ENCODE measurements at regions not wholly inside any gene's neighbourhood (a gene's known extent, or its start where the extent isn't known, plus 50 kb on each side); places are given as distances from the start of the nearest gene placed in this dataset.

DNA sequence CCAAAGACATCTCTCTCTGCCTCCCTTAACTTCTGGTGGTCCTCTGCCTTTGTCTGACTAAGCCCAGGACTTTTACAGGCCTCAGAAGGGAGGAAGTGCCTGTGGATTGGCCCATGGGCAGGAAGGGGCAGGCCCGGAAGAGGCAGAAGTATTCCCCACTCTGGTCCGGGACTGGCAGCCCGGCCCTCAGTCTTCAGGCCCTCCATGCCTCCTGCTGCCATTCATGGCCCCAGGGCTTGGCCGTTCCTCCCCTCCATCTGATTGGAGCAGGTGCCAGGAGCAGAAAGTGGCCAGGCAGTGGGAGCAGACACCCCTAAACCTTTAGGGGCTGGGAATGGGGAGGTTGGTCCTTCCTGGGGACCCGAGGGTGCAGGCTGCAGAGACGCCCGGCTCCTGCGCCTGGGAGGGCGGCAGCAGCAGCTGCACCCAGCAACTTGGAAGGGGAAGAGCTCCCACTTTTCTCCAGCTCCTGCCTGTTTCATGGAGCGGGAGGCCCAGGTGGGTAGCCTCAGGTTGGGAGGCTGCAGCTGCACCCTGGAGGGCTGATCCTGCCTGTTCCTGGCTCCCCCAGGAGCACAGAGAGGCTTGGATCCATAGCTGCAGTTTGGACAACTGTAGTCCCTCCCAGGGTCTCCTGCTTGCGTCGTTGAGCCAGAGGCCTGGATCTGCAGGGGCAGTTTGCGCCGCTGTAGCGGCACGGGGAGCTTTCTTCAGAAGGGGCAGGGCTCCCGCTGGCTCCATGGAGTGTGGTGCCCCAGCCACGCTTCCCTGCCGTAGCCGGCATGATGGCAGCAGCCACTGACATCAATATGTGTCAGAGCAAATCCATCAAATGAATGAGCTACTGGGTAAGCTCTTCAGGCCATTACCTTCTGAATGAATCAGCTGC, 661.5 kb upstream of the NUDT12 start:
- no peak overlapping the region for H3K9ac ChIP-seq (ENCODE audit: low read depth, low read length)
- H3K4me2 ChIP-seq (ENCODE audit: low read length), result no peak overlapping the region
- no peak overlapping the region for H3K4me3 ChIP-seq (ENCODE audit: low read length)
- no peaks in the 10 kb centered on the region for H3K27me3 ChIP-seq (ENCODE audit: control insufficient read depth, insufficient read depth, low read length)
- H3K36me3 ChIP-seq (ENCODE audit: insufficient read depth, low read length), result no peaks in the 10 kb centered on the region
- no peaks in the 10 kb centered on the region for H3K4me1 ChIP-seq (ENCODE audit: control insufficient read depth, insufficient read depth, low read length)
- no peaks in the 10 kb centered on the region for H3K9me3 ChIP-seq (replicated peaks; ENCODE audit: low read length)

DNA sequence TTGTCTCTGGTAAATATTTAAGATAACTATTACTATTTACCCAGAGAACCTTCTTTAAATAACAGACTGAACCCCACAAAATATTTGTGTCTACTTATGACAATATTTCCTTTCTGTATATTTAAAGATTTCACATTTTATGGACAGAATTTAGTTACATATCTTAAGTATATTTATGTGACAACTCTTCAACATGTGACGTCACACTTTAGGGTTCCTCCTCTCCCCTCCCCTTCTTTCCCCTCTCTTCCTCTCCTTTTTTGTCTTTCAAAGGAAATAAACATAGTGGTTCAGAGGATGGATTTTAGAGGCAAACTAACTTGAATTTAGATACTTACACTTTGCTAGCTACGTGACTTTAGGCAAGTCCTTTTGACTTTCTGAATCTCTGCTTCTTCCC, 655.6 kb upstream of the NUDT12 start:
- Histone ChIP-seq H3K4me2 (ENCODE audit: low read length) (no peak overlapping the region), H3K4me3 (ENCODE audit: low read length) (no peak overlapping the region), H3K27me3 (ENCODE audit: control insufficient read depth, insufficient read depth, low read length) (no peaks in the 10 kb centered on the region), H3K36me3 (ENCODE audit: insufficient read depth, low read length) (no peaks in the 10 kb centered on the region), H3K9me3 (replicated peaks; ENCODE audit: low read length) (no peaks in the 10 kb centered on the region), H3K9ac (ENCODE audit: low read depth, low read length) (no peak overlapping the region), H3K4me1 (ENCODE audit: control insufficient read depth, insufficient read depth, low read length) (no peaks in the 10 kb centered on the region)

GRCh38 chr5:104213216-104213615, 650.6 kb upstream of the NUDT12 start:
- Histone ChIP-seq H3K9ac (ENCODE audit: low read depth, low read length) (no peak overlapping the region), H3K9me3 (replicated peaks; ENCODE audit: low read length) (no peaks in the 10 kb centered on the region), H3K4me3 (ENCODE audit: low read length) (no peak overlapping the region), H3K27me3 (ENCODE audit: control insufficient read depth, insufficient read depth, low read length) (no peaks in the 10 kb centered on the region), H3K4me1 (ENCODE audit: control insufficient read depth, insufficient read depth, low read length) (no peaks in the 10 kb centered on the region), H3K36me3 (ENCODE audit: insufficient read depth, low read length) (no peaks in the 10 kb centered on the region), H3K4me2 (ENCODE audit: low read length) (no peak overlapping the region)

GRCh38 chr5:104199771-104200170, 637.2 kb upstream of the NUDT12 start:
- Histone ChIP-seq H3K4me1 (ENCODE audit: control insufficient read depth, insufficient read depth, low read length) (no peaks in the 10 kb centered on the region), H3K9ac (ENCODE audit: low read depth, low read length) (no peak overlapping the region), H3K36me3 (ENCODE audit: insufficient read depth, low read length) (no peaks in the 10 kb centered on the region), H3K27me3 (ENCODE audit: control insufficient read depth, insufficient read depth, low read length) (no peaks in the 10 kb centered on the region), H3K4me3 (ENCODE audit: low read length) (no peak overlapping the region), H3K9me3 (replicated peaks; ENCODE audit: low read length) (no peaks in the 10 kb centered on the region), H3K4me2 (ENCODE audit: low read length) (no peak overlapping the region)

DNA sequence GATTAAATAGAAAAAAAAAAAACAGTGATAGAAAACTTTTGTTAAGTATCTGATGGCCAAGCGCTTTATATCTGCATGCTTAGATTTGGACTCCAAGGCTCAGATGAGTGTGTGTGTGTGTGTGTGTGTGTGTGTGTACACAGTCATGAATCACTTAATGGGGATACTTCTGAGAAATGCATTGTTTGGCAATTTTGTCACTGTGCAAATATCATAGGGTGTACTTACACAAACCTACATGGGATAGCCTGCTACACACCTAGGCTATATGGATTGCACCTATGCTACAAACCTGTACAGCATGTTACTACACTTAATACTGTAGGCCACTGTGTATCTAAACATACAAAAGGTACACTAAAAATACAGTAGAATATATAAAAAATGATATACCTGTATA, 635.6 kb upstream of the NUDT12 start:
- no peak overlapping the region for H3K4me2 ChIP-seq (ENCODE audit: low read length)
- no peaks in the 10 kb centered on the region for H3K36me3 ChIP-seq (ENCODE audit: insufficient read depth, low read length)
- no peaks in the 10 kb centered on the region for H3K27me3 ChIP-seq (ENCODE audit: control insufficient read depth, insufficient read depth, low read length)
- no peak overlapping the region for H3K9ac ChIP-seq (ENCODE audit: low read depth, low read length)
- no peak overlapping the region for H3K4me3 ChIP-seq (ENCODE audit: low read length)
- no peaks in the 10 kb centered on the region for H3K9me3 ChIP-seq (replicated peaks; ENCODE audit: low read length)
- no peaks in the 10 kb centered on the region for H3K4me1 ChIP-seq (ENCODE audit: control insufficient read depth, insufficient read depth, low read length)

GRCh38 chr5:104189909-104190308, 627.3 kb upstream of the NUDT12 start:
- H3K27me3 ChIP-seq (ENCODE audit: control insufficient read depth, insufficient read depth, low read length), result no peaks in the 10 kb centered on the region
- no peak overlapping the region for H3K9ac ChIP-seq (ENCODE audit: low read depth, low read length)
- H3K4me2 ChIP-seq (ENCODE audit: low read length), result peak overlapping the region; percentile 20
- no peaks in the 10 kb centered on the region for H3K36me3 ChIP-seq (ENCODE audit: insufficient read depth, low read length)
- no peaks in the 10 kb centered on the region for H3K9me3 ChIP-seq (replicated peaks; ENCODE audit: low read length)
- H3K4me3 ChIP-seq (ENCODE audit: low read length), result no peak overlapping the region
- peaks cover 22% of the 10 kb centered on the region for H3K4me1 ChIP-seq (ENCODE audit: control insufficient read depth, insufficient read depth, low read length)

DNA sequence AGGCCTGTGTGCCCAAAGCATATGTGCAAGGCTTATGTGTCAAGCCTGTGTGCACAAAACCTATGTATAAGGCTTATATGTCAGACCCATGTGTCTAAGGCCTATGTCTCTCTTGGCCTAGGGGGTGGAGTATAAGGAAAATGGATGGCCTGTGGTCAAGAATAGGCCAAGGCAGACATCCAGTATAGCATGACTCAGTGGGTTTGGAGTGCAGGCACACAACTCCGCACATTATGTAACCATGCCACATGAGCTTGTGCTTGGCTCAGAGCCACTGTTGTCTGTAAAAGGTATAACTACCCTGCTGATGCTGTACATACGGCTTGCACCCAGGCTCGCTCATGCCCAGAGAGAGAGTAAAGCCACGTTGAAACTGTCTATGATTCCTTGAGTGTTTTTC, 626.4 kb upstream of the NUDT12 start:
- Histone ChIP-seq H3K4me2 (ENCODE audit: low read length) (no peak overlapping the region), H3K36me3 (ENCODE audit: insufficient read depth, low read length) (no peaks in the 10 kb centered on the region), H3K4me3 (ENCODE audit: low read length) (no peak overlapping the region), H3K27me3 (ENCODE audit: control insufficient read depth, insufficient read depth, low read length) (no peaks in the 10 kb centered on the region), H3K9me3 (replicated peaks; ENCODE audit: low read length) (no peaks in the 10 kb centered on the region), H3K4me1 (ENCODE audit: control insufficient read depth, insufficient read depth, low read length) (peaks cover 22% of the 10 kb centered on the region), H3K9ac (ENCODE audit: low read depth, low read length) (no peak overlapping the region)

DNA sequence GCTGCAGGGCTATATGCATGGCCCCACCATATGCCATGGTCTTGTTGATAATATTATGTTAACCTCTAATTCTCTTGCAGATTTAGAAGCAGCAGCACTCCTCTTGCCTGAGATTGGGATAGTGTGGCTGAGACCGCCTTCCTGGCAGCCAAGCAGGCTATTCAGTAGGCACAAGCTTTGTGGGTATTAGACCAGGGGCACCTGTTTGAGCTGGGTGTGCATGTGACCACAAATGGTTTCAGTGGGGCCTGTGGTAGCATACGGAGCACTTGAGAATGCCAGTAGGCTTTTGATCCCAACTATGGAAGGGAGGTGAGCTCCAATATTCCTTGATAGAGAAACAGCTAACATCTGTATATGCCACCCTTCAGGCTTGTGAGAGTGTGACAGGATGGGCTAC, 625.1 kb upstream of the NUDT12 start:
- H3K36me3 ChIP-seq (ENCODE audit: insufficient read depth, low read length), result no peaks in the 10 kb centered on the region
- no peaks in the 10 kb centered on the region for H3K9me3 ChIP-seq (replicated peaks; ENCODE audit: low read length)
- peaks cover 22% of the 10 kb centered on the region for H3K4me1 ChIP-seq (ENCODE audit: control insufficient read depth, insufficient read depth, low read length)
- H3K9ac ChIP-seq (ENCODE audit: low read depth, low read length), result no peak overlapping the region
- H3K4me3 ChIP-seq (ENCODE audit: low read length), result no peak overlapping the region
- H3K27me3 ChIP-seq (ENCODE audit: control insufficient read depth, insufficient read depth, low read length), result no peaks in the 10 kb centered on the region
- no peak overlapping the region for H3K4me2 ChIP-seq (ENCODE audit: low read length)

- Histone ChIP-seq H3K27me3 (ENCODE audit: control insufficient read depth, insufficient read depth, low read length) (no peaks in the 10 kb centered on the region), H3K36me3 (ENCODE audit: insufficient read depth, low read length) (no peaks in the 10 kb centered on the region), H3K9me3 (replicated peaks; ENCODE audit: low read length) (no peaks in the 10 kb centered on the region), H3K4me3 (ENCODE audit: low read length) (no peak overlapping the region), H3K4me2 (ENCODE audit: low read length) (no peak overlapping the region), H3K9ac (ENCODE audit: low read depth, low read length) (no peak overlapping the region), H3K4me1 (ENCODE audit: control insufficient read depth, insufficient read depth, low read length) (peaks cover 22% of the 10 kb centered on the region)
These were observed 623.9 kb upstream of the NUDT12 start for GRCh38 chr5:104186510-104186909.

GRCh38 chr5:104186100-104186499, 623.5 kb upstream of the NUDT12 start:
- no peak overlapping the region for H3K4me2 ChIP-seq (ENCODE audit: low read length)
- H3K36me3 ChIP-seq (ENCODE audit: insufficient read depth, low read length), result no peaks in the 10 kb centered on the region
- H3K4me3 ChIP-seq (ENCODE audit: low read length), result no peak overlapping the region
- no peak overlapping the region for H3K9ac ChIP-seq (ENCODE audit: low read depth, low read length)
- peaks cover 22% of the 10 kb centered on the region for H3K4me1 ChIP-seq (ENCODE audit: control insufficient read depth, insufficient read depth, low read length)
- no peaks in the 10 kb centered on the region for H3K9me3 ChIP-seq (replicated peaks; ENCODE audit: low read length)
- no peaks in the 10 kb centered on the region for H3K27me3 ChIP-seq (ENCODE audit: control insufficient read depth, insufficient read depth, low read length)

GRCh38 chr5:104184264-104184663, 621.7 kb upstream of the NUDT12 start:
- H3K27me3 ChIP-seq (ENCODE audit: control insufficient read depth, insufficient read depth, low read length), result no peaks in the 10 kb centered on the region
- H3K36me3 ChIP-seq (ENCODE audit: insufficient read depth, low read length), result no peaks in the 10 kb centered on the region
- H3K4me2 ChIP-seq (ENCODE audit: low read length), result no peak overlapping the region
- peaks cover 10% of the 10 kb centered on the region for H3K4me1 ChIP-seq (ENCODE audit: control insufficient read depth, insufficient read depth, low read length)
- peaks cover 3% of the 10 kb centered on the region for H3K9me3 ChIP-seq (replicated peaks; ENCODE audit: low read length)
- H3K4me3 ChIP-seq (ENCODE audit: low read length), result no peak overlapping the region
- no peak overlapping the region for H3K9ac ChIP-seq (ENCODE audit: low read depth, low read length)

- Histone ChIP-seq H3K4me1 (ENCODE audit: control insufficient read depth, insufficient read depth, low read length) (no peaks in the 10 kb centered on the region), H3K4me3 (ENCODE audit: low read length) (no peak overlapping the region), H3K27me3 (ENCODE audit: control insufficient read depth, insufficient read depth, low read length) (no peaks in the 10 kb centered on the region), H3K9me3 (replicated peaks; ENCODE audit: low read length) (peaks cover 3% of the 10 kb centered on the region), H3K9ac (ENCODE audit: low read depth, low read length) (no peak overlapping the region), H3K4me2 (ENCODE audit: low read length) (no peak overlapping the region), H3K36me3 (ENCODE audit: insufficient read depth, low read length) (no peaks in the 10 kb centered on the region)
These were observed 616.4 kb upstream of the NUDT12 start for GRCh38 chr5:104178829-104179456.

All from skeletal muscle satellite cell (primary cell).